ENCODE measurements at regions not wholly inside any gene's neighbourhood (a gene's known extent, or its start where the extent isn't known, plus 50 kb on each side); places are given as distances from the start of the nearest gene placed in this dataset.

DNA sequence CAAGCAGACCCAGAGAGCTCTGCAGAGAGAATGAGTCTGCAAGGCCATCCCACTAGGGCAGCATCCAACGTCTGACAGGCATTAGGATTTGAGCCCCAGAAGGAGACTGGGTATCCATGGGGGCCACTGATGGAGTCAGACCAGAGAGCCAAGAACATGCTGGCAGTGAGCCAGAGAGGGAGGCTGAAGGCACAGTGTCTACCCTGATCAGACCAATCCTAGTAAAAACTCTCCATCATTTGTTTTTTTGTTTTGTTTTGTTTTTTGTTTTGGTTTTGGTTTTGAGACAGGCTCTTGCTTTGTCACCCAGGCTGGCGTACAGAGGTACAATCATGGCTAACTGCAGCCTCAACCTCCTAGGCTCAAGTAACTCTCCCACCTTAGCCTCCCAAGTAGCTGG lies 133.1 kb upstream of the LYZL2 start:
- no peak for TF ChIP-seq CTCF (IDR thresholded peaks at IDR 0.05; ENCODE audit: insufficient read depth, low read depth, low read length)
- no peak for TF ChIP-seq EZH2 (IDR thresholded peaks at IDR 0.05; ENCODE audit: insufficient read depth, low read length)

Data from astrocyte (in vitro differentiated cells and primary cell).